DOHH2 (cell line): ENCODE measurements at regions not wholly inside any gene's neighbourhood (a gene's known extent, or its start where the extent isn't known, plus 50 kb on each side); places are given as distances from the start of the nearest gene placed in this dataset.

Experiments
- EZH2phosphoT487 ChIP-seq: fragments of 200-600 bp; sonication (generic); IDR thresholded peaks from 2 replicates; pipeline ENCODE4 v1.6.1; 2017; ENCODE audit warnings: borderline replicate concordance, mild to moderate bottlenecking, antibody characterized with exemption, low read length, moderate library complexity, mixed read lengths
- TF ChIP-seq, protein P1 (sequence below): fragments of 200-600 bp; sonication (generic); IDR thresholded peaks from one replicate; pipeline ENCODE4 v1.5.1; 2014; ENCODE audit warnings: antibody characterized with exemption, mild to moderate bottlenecking, low read depth, low read length; ENCODE audit not compliant: poor library complexity, severe bottlenecking

DNA sequence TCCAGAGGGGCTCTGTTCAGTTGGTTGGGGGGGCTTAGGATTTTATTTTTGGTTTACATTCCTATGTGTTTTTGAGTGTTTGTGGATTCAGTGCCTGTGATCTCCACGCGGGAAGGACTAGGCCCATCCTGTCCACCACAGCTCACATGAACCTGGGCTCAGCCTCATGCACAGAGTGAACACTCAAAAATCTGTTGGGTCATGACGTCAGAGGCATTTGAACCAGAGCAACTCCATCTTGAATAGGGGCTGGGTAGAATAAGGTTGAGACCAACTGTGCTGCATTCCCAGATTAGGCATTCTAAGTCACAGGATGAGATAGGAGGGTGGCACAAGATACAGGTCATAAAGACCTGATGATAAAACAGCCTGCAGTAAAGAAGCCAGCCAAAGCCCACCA lies 133.3 kb downstream of the RAMP3 start:
- TF ChIP-seq, protein P1, sequence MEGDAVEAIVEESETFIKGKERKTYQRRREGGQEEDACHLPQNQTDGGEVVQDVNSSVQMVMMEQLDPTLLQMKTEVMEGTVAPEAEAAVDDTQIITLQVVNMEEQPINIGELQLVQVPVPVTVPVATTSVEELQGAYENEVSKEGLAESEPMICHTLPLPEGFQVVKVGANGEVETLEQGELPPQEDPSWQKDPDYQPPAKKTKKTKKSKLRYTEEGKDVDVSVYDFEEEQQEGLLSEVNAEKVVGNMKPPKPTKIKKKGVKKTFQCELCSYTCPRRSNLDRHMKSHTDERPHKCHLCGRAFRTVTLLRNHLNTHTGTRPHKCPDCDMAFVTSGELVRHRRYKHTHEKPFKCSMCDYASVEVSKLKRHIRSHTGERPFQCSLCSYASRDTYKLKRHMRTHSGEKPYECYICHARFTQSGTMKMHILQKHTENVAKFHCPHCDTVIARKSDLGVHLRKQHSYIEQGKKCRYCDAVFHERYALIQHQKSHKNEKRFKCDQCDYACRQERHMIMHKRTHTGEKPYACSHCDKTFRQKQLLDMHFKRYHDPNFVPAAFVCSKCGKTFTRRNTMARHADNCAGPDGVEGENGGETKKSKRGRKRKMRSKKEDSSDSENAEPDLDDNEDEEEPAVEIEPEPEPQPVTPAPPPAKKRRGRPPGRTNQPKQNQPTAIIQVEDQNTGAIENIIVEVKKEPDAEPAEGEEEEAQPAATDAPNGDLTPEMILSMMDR: no peak
- TF ChIP-seq EZH2phosphoT487: no peak
